RWPE1 (cell line): ENCODE measurements at regions not wholly inside any gene's neighbourhood (a gene's known extent, or its start where the extent isn't known, plus 50 kb on each side); places are given as distances from the start of the nearest gene placed in this dataset.

Experiments
- CTCF ChIA-PET: fragments of 350-600 bp; sonication (Branson Sonifier 250); formaldehyde crosslinking; extraction: SDS; loops from one replicate; lab custom pipeline; 2021; lab: Yijun Ruan, JAX
- POLR2A ChIA-PET: fragments of 400-600 bp; formaldehyde crosslinking; extraction: SDS; loops from one replicate; lab custom pipeline; 2020; ENCODE audit warnings: antibody characterized with exemption; ENCODE audit not compliant: low non-redundant PET; lab: Yijun Ruan, JAX
- DNase-seq: peaks from one replicate; pipeline ENCODE4 v3.0.0; 2012; ENCODE audit warnings: low spot score
- H3K27ac ChIP-seq: fragments of 450-650 bp; 2 replicates; pipeline ENCODE4 v1.5.1; 2017
- CTCF ChIP-seq: fragments of 450-650 bp; conservative IDR thresholded peaks from 2 replicates; pipeline ENCODE4 v1.5.1; 2017; ENCODE audit warnings: low read depth, mild to moderate bottlenecking

GRCh38 chr2:4965556-4966320, 726.4 kb upstream of the SOX11 start:
- CTCF ChIA-PET, result no interaction called here

DNA sequence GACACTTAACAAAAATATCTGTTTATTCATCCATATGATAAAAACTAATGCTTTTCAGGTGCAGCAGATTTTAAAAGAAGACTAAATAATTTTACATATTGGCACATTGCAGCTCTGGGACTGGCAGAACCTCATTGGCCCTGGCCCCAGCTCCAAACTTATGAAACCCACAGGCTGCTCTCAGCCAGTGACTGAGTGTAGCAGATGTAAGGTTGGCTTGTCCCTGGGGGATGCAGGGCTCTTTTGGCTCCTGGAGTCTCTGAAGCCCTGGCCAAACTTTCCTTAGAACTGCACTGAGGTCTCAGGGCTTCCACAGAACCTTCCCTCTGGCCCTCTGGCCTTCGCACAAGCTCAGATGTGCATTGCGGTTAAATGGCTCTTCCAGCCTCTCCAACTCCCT, 725.0 kb upstream of the SOX11 start:
- no peak for DNase-seq
- H3K27ac ChIP-seq, result no peak overlapping the region
- CTCF ChIA-PET, result no interaction called here
- POLR2A ChIA-PET, result no interaction called here
- no peak for TF ChIP-seq CTCF

More at GRCh38 chr2:4965556-4966320, 726.4 kb upstream of the SOX11 start:
- POLR2A ChIA-PET, result no interaction called here
- no peak for TF ChIP-seq CTCF
- H3K27ac ChIP-seq, result no peak overlapping the region
- no peak for DNase-seq

DNA sequence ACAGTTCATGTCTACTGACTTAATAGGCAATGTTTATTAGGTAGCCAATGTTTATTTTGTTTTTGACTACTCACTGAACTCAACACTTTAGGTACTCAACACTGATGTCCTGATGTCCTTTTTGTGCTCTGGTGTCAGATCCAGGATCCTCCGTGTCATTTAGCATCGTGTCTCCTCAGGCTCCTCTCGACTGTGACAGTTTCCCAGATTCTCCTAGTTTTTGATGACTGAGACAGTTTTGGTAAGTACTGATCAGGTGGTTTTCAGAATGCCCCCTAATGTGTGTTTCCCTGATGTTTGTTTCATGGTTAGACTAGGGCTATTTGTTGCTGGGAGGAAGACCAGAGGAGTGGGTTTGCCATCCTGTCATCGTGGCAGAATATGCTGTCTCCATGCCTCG, 719.7 kb upstream of the SOX11 start:
- DNase-seq, result no peak
- ChIA-PET POLR2A (no interaction called here), CTCF (interaction anchor here (0.7 kb wide), 1 partner anchor 163 kb away, joined by 4 read pairs; no protein-coding TSS in a partner anchor)

DNA sequence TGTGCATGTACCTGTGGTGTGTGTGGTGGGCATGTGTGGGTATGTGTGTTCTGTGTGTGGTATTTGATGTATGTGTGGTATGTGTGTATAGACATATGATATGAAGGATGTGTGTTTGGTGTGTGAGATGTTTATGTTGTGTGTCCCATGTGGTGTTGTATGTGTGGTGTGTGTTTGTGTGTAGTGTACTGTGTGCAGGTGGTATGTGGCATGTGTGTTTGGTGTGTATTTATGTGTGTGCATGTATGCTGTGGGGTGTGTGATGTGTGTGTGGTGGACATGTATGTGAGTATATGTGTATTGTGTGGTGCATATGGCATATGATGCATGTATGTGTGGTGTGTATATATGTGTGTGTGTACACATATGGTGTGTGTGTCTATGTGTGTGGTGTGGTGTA, 718.8 kb upstream of the SOX11 start:
- DNase-seq, result no peak
- TF ChIP-seq CTCF, result no peak
- no peak overlapping the region for H3K27ac ChIP-seq
- ChIA-PET POLR2A (no interaction called here), CTCF (no interaction called here)

More for the DNA sequence above, 719.7 kb upstream of the SOX11 start:
- TF ChIP-seq CTCF, result no peak
- no peak overlapping the region for H3K27ac ChIP-seq

GRCh38 chr2:4973973-4974372, 718.2 kb upstream of the SOX11 start:
- H3K27ac ChIP-seq, result no peak overlapping the region
- TF ChIP-seq CTCF, result no peak
- POLR2A ChIA-PET, result no interaction called here
- DNase-seq, result no peak
- CTCF ChIA-PET, result no interaction called here

GRCh38 chr2:4976407-4976806, 715.8 kb upstream of the SOX11 start:
- ChIA-PET CTCF (no interaction called here), POLR2A (no interaction called here)
- no peak for TF ChIP-seq CTCF
- no peak overlapping the region for H3K27ac ChIP-seq
- DNase-seq, result no peak
